Fibroblast of mammary gland (primary cell): ENCODE measurements at regions not wholly inside any gene's neighbourhood (a gene's known extent, or its start where the extent isn't known, plus 50 kb on each side); places are given as distances from the start of the nearest gene placed in this dataset.
"Not testable (repeated sequence)": the region's sequence is repeated elsewhere in the genome, so short reads cannot be mapped to it uniquely, and the experiment has no call there.

Experiments used
- DNase-seq: peaks from one replicate; pipeline ENCODE4 v3.0.0-alpha.2; 2010; ENCODE audit warnings: low read depth
- H3K4me3 ChIP-seq: 2 replicates; pipeline ENCODE4 v1.5.1; 2011; ENCODE audit warnings: low read depth, mild to moderate bottlenecking, low read length, moderate library complexity; ENCODE audit not compliant: control insufficient read depth
- CTCF ChIP-seq: conservative IDR thresholded peaks from 2 replicates; pipeline ENCODE4 v1.5.1; 2011; ENCODE audit warnings: low read depth, low read length, inconsistent platforms; ENCODE audit not compliant: control insufficient read depth, insufficient read depth

GRCh38 chr5:56303511-56303910 lies 70.4 kb upstream of the ANKRD55 start:
- no peak for TF ChIP-seq CTCF

DNA sequence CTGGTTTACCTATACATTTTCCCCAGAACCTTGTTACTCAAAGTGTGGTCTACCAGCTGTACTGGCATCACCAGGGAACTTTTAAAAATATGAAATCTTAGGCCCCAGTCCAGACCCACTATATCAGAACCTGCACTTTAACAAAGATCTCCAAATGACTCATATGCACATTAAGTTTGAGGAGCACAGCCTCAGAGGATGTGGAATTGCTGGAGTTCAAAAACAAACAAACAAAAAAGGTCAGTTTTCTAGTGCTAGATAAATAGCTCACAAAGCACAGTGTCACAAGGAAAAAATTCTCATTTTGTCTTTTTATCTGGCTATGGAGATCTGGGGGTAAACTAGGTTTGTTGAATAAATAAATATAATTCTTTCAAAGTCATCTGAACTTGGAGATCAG lies 68.9 kb upstream of the ANKRD55 start:
- no peak overlapping the region for H3K4me3 ChIP-seq
- TF ChIP-seq CTCF: no peak
- no peak for DNase-seq

More at GRCh38 chr5:56303511-56303910, 70.4 kb upstream of the ANKRD55 start:
- H3K4me3 ChIP-seq: no peak overlapping the region
- no peak for DNase-seq

GRCh38 chr5:56301069-56301468 lies 67.9 kb upstream of the ANKRD55 start:
- no peak for TF ChIP-seq CTCF
- DNase-seq: peak; percentile 50
- H3K4me3 ChIP-seq: no peak overlapping the region

DNA sequence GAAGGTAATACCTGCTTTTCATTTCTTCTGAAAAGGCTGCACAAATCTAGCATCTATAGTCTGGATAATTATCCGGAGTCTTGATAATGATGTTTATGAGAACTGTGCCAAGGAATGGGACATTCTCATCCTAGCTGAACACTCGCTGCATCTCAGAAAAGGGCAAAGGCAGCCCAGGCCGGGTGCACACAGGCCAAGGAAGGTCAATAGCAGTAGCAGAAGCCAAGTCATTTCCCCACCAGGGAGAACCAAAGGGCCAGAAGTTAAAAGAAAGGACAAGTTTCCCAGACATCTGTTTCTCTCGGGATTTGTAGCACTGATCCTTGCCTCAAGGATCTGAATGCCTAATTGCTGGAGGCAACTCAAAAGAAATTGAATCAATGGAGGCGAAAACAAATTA lies 66.1 kb upstream of the ANKRD55 start:
- no peak for DNase-seq
- no peak for TF ChIP-seq CTCF
- no peak overlapping the region for H3K4me3 ChIP-seq

GRCh38 chr5:56298336-56299090 lies 65.4 kb upstream of the ANKRD55 start:
- no peak for DNase-seq
- H3K4me3 ChIP-seq: no peak overlapping the region
- TF ChIP-seq CTCF: no peak

GRCh38 chr5:56297851-56298250 lies 64.7 kb upstream of the ANKRD55 start:
- no peak for DNase-seq
- no peak for TF ChIP-seq CTCF
- H3K4me3 ChIP-seq: no peak overlapping the region

GRCh38 chr5:56295311-56295710 lies 62.2 kb upstream of the ANKRD55 start:
- not testable (repeated sequence) for DNase-seq, H3K4me3 ChIP-seq
